ENCODE measurements at regions not wholly inside any gene's neighbourhood (a gene's known extent, or its start where the extent isn't known, plus 50 kb on each side); places are given as distances from the start of the nearest gene placed in this dataset.

GRCh38 chr4:12747154-12747553 lies 737.0 kb downstream of the RAB28 start:
- TF ChIP-seq POLR2A (IDR thresholded peaks at IDR 0.05) = no peak
- TF ChIP-seq, protein P1, sequence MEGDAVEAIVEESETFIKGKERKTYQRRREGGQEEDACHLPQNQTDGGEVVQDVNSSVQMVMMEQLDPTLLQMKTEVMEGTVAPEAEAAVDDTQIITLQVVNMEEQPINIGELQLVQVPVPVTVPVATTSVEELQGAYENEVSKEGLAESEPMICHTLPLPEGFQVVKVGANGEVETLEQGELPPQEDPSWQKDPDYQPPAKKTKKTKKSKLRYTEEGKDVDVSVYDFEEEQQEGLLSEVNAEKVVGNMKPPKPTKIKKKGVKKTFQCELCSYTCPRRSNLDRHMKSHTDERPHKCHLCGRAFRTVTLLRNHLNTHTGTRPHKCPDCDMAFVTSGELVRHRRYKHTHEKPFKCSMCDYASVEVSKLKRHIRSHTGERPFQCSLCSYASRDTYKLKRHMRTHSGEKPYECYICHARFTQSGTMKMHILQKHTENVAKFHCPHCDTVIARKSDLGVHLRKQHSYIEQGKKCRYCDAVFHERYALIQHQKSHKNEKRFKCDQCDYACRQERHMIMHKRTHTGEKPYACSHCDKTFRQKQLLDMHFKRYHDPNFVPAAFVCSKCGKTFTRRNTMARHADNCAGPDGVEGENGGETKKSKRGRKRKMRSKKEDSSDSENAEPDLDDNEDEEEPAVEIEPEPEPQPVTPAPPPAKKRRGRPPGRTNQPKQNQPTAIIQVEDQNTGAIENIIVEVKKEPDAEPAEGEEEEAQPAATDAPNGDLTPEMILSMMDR (IDR thresholded peaks at IDR 0.05) = no peak
